ENCODE measurements at regions not wholly inside any gene's neighbourhood (a gene's known extent, or its start where the extent isn't known, plus 50 kb on each side); places are given as distances from the start of the nearest gene placed in this dataset.

- intact Hi-C loops (cut with DNase I), result no loop called here
- Histone ChIP-seq H3K27ac (no peak overlapping the region), H3K27me3 (no peaks in the 10 kb centered on the region), H3K9me3 (replicated peaks in 1 of 3) (no peaks in the 10 kb centered on the region), H3K4me1 (replicated peaks in 1 of 2) (no peaks in the 10 kb centered on the region), H3K36me3 (replicated peaks in 1 of 2) (no peaks in the 10 kb centered on the region), H3K4me3 (no peak overlapping the region)
- TF ChIP-seq CTCF (IDR thresholded peaks at IDR 0.05) (no peak), POLR2A (IDR thresholded peaks at IDR 0.05) (no peak)
- 69 to 84% (median 80%) methylated on average over 5 of the region's 5 CpGs for WGBS, 4 donors
- DNase-seq, result no peak
Measured at GRCh38 chr16:50864386-50864785, 122.5 kb downstream of the CYLD start.

GRCh38 chr16:50863644-50864144 is 121.8 kb downstream of the CYLD start:
- intact Hi-C loops (cut with DNase I), result no loop called here
- no peaks in the 10 kb centered on the region for H3K36me3 ChIP-seq (replicated peaks in 1 of 2)
- 69 to 82% (median 79%) methylated on average over 3 to 8 of the region's 8 CpGs for WGBS, 4 donors
- no peak for DNase-seq
- TF ChIP-seq CTCF (IDR thresholded peaks at IDR 0.05) (no peak), POLR2A (IDR thresholded peaks at IDR 0.05) (no peak)
- no peaks in the 10 kb centered on the region for H3K4me1 ChIP-seq (replicated peaks in 1 of 2)
- no peaks in the 10 kb centered on the region for H3K27me3 ChIP-seq
- H3K9me3 ChIP-seq (replicated peaks in 1 of 3), result no peaks in the 10 kb centered on the region
- H3K4me3 ChIP-seq, result no peak overlapping the region
- H3K27ac ChIP-seq, result no peak overlapping the region

DNA sequence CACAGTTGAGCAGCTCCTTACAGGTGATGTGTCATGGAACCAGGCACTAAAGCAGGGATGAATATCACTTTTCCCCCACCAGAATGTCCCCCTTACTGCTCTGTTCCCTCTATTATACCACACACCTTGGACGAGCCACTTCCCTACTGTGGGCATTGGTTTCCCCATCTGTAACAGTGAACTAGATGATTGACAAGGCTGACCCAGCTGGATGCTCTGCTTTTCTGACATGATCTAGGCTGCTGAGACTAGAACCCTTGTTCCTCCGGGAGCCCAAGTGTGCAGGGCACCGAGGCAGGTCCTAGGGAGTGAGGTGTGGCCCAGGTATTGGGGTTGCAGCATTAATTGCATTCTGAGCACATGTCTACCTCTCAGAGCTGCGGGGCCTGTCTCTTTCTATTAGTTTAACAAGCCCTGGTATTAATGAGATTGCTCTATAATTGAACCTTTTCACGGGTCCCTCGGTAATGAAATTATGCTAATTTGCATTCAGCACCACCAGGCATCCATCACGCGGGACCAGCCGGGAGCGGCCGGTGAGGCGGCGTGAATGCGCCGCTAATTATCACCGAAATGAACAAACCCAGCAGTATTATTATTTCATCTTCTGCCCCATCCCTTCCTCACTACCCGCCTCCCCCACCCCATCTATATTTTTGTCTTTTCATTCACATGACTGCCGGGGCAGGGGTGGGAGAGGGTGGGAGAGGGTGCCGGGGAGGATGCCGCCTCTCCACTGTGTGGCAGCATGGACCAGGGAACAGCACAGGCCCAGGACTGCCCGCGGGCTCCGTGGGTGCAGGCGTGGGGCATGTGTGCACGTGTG is 121.1 kb downstream of the CYLD start:
- no peaks in the 10 kb centered on the region for H3K9me3 ChIP-seq (replicated peaks in 1 of 3)
- no peaks in the 10 kb centered on the region for H3K4me1 ChIP-seq (replicated peaks in 1 of 2)
- WGBS, 4 donors, result 72 to 82% (median 79%) methylated on average over 16 to 25 of the region's 25 CpGs
- H3K36me3 ChIP-seq (replicated peaks in 1 of 2), result no peaks in the 10 kb centered on the region
- intact Hi-C loops (cut with DNase I), result no loop called here
- no peak for DNase-seq
- no peak overlapping the region for H3K4me3 ChIP-seq
- H3K27ac ChIP-seq, result no peak overlapping the region
- H3K27me3 ChIP-seq, result no peaks in the 10 kb centered on the region
- no peak for TF ChIP-seq POLR2A (IDR thresholded peaks at IDR 0.05)
- TF ChIP-seq CTCF (IDR thresholded peaks at IDR 0.05), result no peak

- no peak overlapping the region for H3K4me3 ChIP-seq
- WGBS, 4 donors, result 42 to 75% (median 65%) methylated on average over 4 of the region's 4 CpGs
- no peak for TF ChIP-seq CTCF (IDR thresholded peaks at IDR 0.05)
- no peak for TF ChIP-seq POLR2A (IDR thresholded peaks at IDR 0.05)
- H3K27me3 ChIP-seq, result no peaks in the 10 kb centered on the region
- H3K36me3 ChIP-seq (replicated peaks in 1 of 2), result no peaks in the 10 kb centered on the region
- DNase-seq, result no peak
- H3K27ac ChIP-seq, result no peak overlapping the region
- no peaks in the 10 kb centered on the region for H3K9me3 ChIP-seq (replicated peaks in 1 of 3)
- intact Hi-C loops (cut with DNase I), result no loop called here
- H3K4me1 ChIP-seq (replicated peaks in 1 of 2), result no peaks in the 10 kb centered on the region
Measured at GRCh38 chr16:50861970-50862411, 120.1 kb downstream of the CYLD start.

Data from adrenal gland (tissue), 9 donors.